Erythroblast (primary cell): ENCODE measurements at regions not wholly inside any gene's neighbourhood (a gene's known extent, or its start where the extent isn't known, plus 50 kb on each side); places are given as distances from the start of the nearest gene placed in this dataset.
"Not testable (repeated sequence)": the region's sequence is repeated elsewhere in the genome, so short reads cannot be mapped to it uniquely, and the experiment has no call there.

ENCODE experiments used
- GATA1 ChIP-seq: IDR thresholded peaks from 2 replicates; pipeline ENCODE4 v1.6.1; 2011; ENCODE audit warnings: low read depth, mild to moderate bottlenecking, control low read depth, low read length, moderate library complexity
- POLR2A ChIP-seq: IDR thresholded peaks from 2 replicates; pipeline ENCODE4 v1.6.1; 2011; ENCODE audit warnings: mild to moderate bottlenecking, low read length

GRCh38 chr4:66545301-66545700 is 875.0 kb upstream of the EPHA5 start:
- TF ChIP-seq GATA1, POLR2A: not testable (repeated sequence)
